ENCODE measurements at regions not wholly inside any gene's neighbourhood (a gene's known extent, or its start where the extent isn't known, plus 50 kb on each side); places are given as distances from the start of the nearest gene placed in this dataset.

- TF ChIP-seq POLR2AphosphoS5 (IDR thresholded peaks at IDR 0.05; ENCODE audit: low read depth, low read length) (no peak), POLR2A (IDR thresholded peaks at IDR 0.05; ENCODE audit: low read depth, low read length) (no peak), TAF1 (IDR thresholded peaks at IDR 0.05; ENCODE audit: borderline replicate concordance, low read depth, low read length) (no peak)
Observed at GRCh38 chr11:105399511-105399910, 210.4 kb upstream of the GRIA4 start.
